ENCODE measurements at regions not wholly inside any gene's neighbourhood (a gene's known extent, or its start where the extent isn't known, plus 50 kb on each side); places are given as distances from the start of the nearest gene placed in this dataset.

DNA sequence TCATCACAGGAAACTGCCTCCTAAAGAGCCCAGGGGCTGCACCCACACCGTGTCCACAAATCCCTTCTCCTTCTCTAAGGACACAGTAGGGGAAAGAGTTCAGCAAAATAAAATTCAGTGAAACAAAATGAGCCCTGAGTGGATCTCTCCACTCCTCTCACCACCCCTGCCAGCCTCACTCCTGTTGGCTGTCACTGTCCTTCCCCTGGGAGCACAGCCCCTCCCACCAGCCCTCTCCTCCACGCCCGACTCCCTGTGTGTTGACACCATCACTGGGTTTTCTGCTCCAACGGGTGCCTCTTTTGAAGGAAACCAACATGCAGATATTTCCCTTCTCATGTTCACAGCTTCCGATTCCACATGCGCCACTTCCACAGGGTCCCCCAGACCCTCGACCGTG, 356.2 kb downstream of the AJAP1 start:
- DNase-seq (no peak), ATAC-seq (no peak)
- TF ChIP-seq, protein P1, sequence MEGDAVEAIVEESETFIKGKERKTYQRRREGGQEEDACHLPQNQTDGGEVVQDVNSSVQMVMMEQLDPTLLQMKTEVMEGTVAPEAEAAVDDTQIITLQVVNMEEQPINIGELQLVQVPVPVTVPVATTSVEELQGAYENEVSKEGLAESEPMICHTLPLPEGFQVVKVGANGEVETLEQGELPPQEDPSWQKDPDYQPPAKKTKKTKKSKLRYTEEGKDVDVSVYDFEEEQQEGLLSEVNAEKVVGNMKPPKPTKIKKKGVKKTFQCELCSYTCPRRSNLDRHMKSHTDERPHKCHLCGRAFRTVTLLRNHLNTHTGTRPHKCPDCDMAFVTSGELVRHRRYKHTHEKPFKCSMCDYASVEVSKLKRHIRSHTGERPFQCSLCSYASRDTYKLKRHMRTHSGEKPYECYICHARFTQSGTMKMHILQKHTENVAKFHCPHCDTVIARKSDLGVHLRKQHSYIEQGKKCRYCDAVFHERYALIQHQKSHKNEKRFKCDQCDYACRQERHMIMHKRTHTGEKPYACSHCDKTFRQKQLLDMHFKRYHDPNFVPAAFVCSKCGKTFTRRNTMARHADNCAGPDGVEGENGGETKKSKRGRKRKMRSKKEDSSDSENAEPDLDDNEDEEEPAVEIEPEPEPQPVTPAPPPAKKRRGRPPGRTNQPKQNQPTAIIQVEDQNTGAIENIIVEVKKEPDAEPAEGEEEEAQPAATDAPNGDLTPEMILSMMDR (IDR thresholded peaks at IDR 0.05) = no peak
- TF ChIP-seq POLR2A (IDR thresholded peaks at IDR 0.05) = no peak
- intact Hi-C loops (cut with DNase I) = no loop called here
- Histone ChIP-seq H3K4me3 (no peak overlapping the region), H3K27ac (no peak overlapping the region), H3K9me3 (no peaks in the 10 kb centered on the region), H3K36me3 (no peaks in the 10 kb centered on the region), H3K4me1 (no peaks in the 10 kb centered on the region), H3K27me3 (peaks cover 0 to 38% (median 4%) of the 10 kb centered on the region in 9 donors)
- 57 to 62% (median 61%) methylated on average over 8 of the region's 8 CpGs for WGBS, 4 donors

DNA sequence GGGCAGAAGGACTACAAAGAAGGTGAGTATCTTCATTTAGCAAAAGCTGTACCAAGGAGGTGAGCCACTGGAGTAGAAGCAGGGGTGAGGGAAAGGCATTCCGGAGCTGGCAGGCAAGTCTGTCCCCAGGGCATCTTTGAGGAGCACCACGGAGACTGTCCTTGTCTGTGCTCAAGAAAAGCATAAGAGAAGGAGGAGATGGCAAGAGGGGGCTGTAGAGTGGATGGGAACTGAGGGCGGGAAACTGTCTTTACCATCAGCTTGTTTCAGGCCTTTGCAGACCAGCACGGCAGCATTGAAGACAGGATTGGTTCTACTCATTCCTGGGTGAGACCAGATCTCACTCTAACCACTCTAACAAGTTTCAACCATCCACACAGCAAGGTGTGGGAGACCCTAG, 355.8 kb downstream of the AJAP1 start:
- Histone ChIP-seq H3K27ac (no peak overlapping the region), H3K27me3 (peaks cover 0 to 37% (median 4%) of the 10 kb centered on the region in 9 donors), H3K4me1 (no peaks in the 10 kb centered on the region), H3K36me3 (no peaks in the 10 kb centered on the region), H3K9me3 (no peaks in the 10 kb centered on the region), H3K4me3 (no peak overlapping the region)
- WGBS, 4 donors = 76 to 81% (median 79%) methylated on average over 4 of the region's 4 CpGs
- intact Hi-C loops (cut with DNase I) = no loop called here
- ATAC-seq (no peak), DNase-seq (no peak)
- TF ChIP-seq POLR2A (IDR thresholded peaks at IDR 0.05) = no peak
- TF ChIP-seq, protein P1 (IDR thresholded peaks at IDR 0.05) = no peak

DNA sequence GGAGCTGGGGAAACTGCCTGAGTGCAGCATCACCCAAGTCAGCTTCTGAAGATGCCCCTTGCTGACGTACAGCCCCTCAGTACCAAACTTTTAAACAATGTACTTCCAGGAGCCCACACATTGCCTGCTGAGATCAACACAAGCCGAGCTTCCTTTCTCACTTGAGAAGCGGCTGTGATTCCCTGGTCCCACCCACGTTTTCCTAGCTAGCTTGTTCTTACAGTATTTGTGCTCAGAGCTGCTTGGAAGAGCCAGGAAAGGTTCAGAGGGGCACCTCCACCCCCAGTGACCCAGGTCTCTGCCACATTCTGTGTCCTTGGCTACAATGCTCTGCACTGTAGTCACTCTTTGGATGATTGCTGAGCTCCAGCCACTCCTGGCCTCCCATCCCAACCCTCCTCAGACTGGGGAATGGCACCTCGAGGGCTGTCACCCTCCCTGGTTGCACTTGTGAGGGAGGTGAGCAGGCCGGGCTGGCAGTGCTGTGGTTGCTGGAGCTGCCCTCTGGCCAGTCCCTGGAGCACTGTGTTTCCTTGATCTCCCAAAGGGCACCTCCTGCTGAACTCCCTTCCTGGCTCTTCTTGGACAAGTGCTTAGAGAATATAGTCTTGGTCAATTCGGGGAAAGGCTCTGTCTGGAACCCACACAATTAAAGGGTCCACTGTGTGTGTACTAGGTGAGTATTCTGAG, 355.1 kb downstream of the AJAP1 start:
- intact Hi-C loops (cut with DNase I) = no loop called here
- 42 to 50% (median 49%) methylated on average over 7 of the region's 7 CpGs for WGBS, 4 donors
- DNase-seq (no peak), ATAC-seq (no peak)
- Histone ChIP-seq H3K36me3 (no peaks in the 10 kb centered on the region), H3K4me3 (no peak overlapping the region), H3K4me1 (no peaks in the 10 kb centered on the region), H3K9me3 (no peaks in the 10 kb centered on the region), H3K27ac (no peak overlapping the region), H3K27me3 (peaks cover 0 to 30% (median 4%) of the 10 kb centered on the region in 9 donors)
- TF ChIP-seq POLR2A (IDR thresholded peaks at IDR 0.05) = no peak
- TF ChIP-seq, protein P1 (IDR thresholded peaks at IDR 0.05) = no peak

DNA sequence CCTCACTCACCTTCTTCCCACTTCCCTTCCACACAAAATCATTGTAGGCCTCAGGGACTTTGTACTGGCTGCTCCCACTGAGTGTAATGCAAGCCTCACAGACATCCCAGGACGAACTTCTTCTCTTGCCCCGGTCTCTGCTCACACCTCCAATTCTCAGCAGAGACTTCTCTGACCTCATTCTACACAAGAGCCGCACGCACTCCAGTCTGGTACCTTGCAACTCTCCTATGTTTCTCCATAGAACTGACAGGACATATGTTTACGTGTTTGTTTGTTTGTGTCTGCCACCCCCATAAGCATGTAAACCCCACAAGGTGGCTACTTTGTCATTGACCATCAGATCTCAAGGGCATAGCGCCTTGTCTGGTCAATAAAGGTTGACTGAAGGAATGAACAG, 350.8 kb downstream of the AJAP1 start:
- Histone ChIP-seq H3K9me3 (no peaks in the 10 kb centered on the region), H3K36me3 (no peaks in the 10 kb centered on the region), H3K4me1 (no peaks in the 10 kb centered on the region), H3K27ac (no peak overlapping the region), H3K27me3 (peaks cover 0 to 29% (median 0%) of the 10 kb centered on the region in 9 donors), H3K4me3 (no peak overlapping the region)
- ATAC-seq (no peak), DNase-seq (no peak)
- TF ChIP-seq POLR2A (IDR thresholded peaks at IDR 0.05) = no peak
- TF ChIP-seq, protein P1 (IDR thresholded peaks at IDR 0.05) = no peak
- 63 to 70% (median 67%) methylated on average over 6 of the region's 6 CpGs for WGBS, 4 donors
- intact Hi-C loops (cut with DNase I) = no loop called here

All from heart left ventricle (tissue), 16 donors.